22Rv1 (cell line): ENCODE measurements at regions not wholly inside any gene's neighbourhood (a gene's known extent, or its start where the extent isn't known, plus 50 kb on each side); places are given as distances from the start of the nearest gene placed in this dataset.

Source experiments
- H3K27ac ChIP-seq: fragments of 450-650 bp; 2 replicates; pipeline ENCODE4 v1.5.1; 2017
- ZFX ChIP-seq: fragments of 450-650 bp; IDR thresholded peaks from 2 replicates; pipeline ENCODE4 v1.6.1; 2017; ENCODE audit warnings: antibody characterized with exemption, borderline replicate concordance
- TF ChIP-seq, protein P1 (sequence below): fragments of 450-650 bp; IDR thresholded peaks from 2 replicates; pipeline ENCODE4 v1.5.1; 2017; ENCODE audit warnings: mild to moderate bottlenecking

DNA sequence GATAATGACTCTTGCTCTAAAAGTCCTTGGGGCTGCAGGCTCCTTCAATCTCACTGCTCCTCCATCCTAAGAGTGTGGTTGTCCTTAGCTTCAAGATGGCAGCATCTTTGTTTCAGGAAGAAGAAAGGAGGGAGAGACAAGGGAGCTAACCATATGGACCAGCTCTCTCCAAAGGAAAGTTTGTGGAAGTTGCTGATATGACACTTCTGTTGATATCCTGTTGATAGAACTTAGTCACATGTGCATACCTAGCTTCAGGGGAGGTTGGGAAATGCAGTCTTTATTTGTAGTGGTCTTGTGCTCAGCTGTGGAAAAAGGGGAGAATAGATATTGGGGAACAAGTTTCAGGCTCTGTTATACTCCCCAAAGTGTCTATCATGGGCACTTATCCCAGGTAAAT, 186.9 kb downstream of the GIPC2 start:
- TF ChIP-seq ZFX, result no peak
- TF ChIP-seq, protein P1, sequence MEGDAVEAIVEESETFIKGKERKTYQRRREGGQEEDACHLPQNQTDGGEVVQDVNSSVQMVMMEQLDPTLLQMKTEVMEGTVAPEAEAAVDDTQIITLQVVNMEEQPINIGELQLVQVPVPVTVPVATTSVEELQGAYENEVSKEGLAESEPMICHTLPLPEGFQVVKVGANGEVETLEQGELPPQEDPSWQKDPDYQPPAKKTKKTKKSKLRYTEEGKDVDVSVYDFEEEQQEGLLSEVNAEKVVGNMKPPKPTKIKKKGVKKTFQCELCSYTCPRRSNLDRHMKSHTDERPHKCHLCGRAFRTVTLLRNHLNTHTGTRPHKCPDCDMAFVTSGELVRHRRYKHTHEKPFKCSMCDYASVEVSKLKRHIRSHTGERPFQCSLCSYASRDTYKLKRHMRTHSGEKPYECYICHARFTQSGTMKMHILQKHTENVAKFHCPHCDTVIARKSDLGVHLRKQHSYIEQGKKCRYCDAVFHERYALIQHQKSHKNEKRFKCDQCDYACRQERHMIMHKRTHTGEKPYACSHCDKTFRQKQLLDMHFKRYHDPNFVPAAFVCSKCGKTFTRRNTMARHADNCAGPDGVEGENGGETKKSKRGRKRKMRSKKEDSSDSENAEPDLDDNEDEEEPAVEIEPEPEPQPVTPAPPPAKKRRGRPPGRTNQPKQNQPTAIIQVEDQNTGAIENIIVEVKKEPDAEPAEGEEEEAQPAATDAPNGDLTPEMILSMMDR, result no peak

DNA sequence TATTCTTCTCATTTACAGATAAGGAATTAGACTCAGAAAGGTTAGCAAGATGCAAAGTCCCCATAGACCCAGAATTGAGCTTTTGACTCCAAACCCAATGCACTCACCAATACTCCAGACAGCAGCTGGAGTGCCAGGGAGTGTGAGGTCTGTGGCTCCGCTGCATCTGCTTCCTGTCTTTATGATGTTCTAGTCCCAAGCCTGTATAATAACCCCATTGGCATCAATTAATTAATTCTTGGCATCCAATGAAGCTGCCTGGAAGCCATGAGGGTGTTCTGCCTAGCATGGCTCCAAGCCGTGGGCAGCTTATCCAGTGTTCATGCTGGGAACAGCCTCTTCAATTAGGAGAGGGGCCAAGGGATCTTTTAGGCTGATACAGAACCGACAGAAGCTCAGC, 188.7 kb downstream of the GIPC2 start:
- no peak overlapping the region for H3K27ac ChIP-seq
- TF ChIP-seq, protein P1, result no peak
- TF ChIP-seq ZFX, result no peak

More for the DNA sequence above, 186.9 kb downstream of the GIPC2 start:
- no peak overlapping the region for H3K27ac ChIP-seq

DNA sequence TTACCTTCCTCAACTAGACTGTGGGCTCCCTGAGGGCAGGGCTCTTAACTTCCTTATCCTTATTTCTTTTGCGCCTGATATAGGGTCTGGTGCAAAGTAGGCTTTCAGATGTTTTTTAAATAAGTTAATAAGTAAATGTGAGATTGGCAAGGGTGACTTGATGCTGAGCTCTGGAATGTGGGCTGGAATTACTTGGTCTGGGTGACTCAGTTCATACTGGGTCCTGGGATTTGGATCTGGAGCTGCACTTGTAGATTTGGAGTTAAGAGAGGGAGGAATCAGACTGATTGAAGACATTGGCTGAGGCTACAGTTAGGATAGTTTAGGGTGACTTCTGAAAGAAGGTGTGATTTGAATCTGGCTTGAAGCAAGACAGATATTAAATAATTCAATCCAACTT, 190.9 kb downstream of the GIPC2 start:
- no peak for TF ChIP-seq ZFX
- TF ChIP-seq, protein P1, result no peak
- peak overlapping the region; percentile 72 for H3K27ac ChIP-seq

DNA sequence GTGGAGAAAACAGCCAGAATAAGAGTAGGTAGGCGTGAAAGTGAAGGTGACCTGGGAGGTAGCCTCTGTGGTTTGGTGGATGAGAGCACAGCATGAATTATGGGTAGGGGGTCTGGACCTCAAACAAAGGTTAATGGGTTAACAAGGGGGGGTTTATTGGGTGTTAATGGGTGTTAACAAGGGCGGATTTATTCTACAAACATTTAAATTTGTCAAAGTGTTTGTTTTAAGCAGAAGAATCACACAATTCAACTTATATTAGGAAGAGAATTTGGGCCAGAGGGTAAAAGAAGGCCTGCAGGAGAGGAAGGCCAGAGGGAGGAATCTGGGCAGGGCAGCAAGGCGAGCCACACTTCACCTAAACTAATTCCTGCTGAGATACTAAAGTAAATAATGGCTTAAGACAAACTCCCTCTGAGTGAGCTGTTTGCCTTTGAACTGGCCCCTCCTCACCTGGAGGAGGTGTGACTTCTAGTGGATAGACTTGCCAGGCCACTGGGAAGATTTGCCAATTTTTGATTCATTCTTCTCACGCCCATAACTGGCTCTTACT, 191.7 kb downstream of the GIPC2 start:
- TF ChIP-seq ZFX, result no peak
- TF ChIP-seq, protein P1, result no peak
- peak overlapping the region; percentile 72 for H3K27ac ChIP-seq

- TF ChIP-seq, protein P1, result no peak
- no peak for TF ChIP-seq ZFX
- no peak overlapping the region for H3K27ac ChIP-seq
These were observed 194.4 kb downstream of the GIPC2 start for GRCh38 chr1:78240191-78240590.

DNA sequence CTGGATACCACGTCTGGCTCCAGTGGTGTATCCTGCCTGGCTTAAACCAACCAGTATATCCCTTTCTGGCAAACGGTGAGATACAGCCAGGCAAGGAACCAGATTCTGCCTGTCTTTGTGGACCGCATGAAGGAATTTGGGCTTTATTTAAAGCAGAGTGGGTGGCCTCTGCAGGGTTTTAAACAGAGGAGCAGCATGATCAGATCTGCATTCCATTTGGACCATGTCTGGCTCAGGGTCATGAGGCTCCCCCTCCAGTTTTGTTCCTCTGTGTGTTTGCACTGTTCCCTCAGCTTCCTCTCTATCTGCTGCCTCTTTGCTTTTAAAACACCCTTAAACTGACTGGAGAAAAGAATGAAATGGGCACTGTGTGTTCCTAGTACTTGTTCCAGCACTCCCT, 195.0 kb downstream of the GIPC2 start:
- TF ChIP-seq ZFX, result no peak
- TF ChIP-seq, protein P1, result no peak
- no peak overlapping the region for H3K27ac ChIP-seq

GRCh38 chr1:78247079-78247478, 201.3 kb downstream of the GIPC2 start:
- H3K27ac ChIP-seq, result no peak overlapping the region
- TF ChIP-seq, protein P1, result no peak
- TF ChIP-seq ZFX, result no peak
